Right lobe of liver (tissue), 6 donors: ENCODE measurements at regions not wholly inside any gene's neighbourhood (a gene's known extent, or its start where the extent isn't known, plus 50 kb on each side); places are given as distances from the start of the nearest gene placed in this dataset.

Experiments used
- ATAC-seq, 4 donors: fragments of 200-7000 bp; cut with Tn5 transposase; one replicate each; pipeline ENCODE4 v1.9.1; 2020; ENCODE audit warnings: mild to moderate bottlenecking in 4 of 4, moderate library complexity in 4 of 4
- DNase-seq, 3 donors: peaks; one replicate each; pipeline ENCODE4 v3.0.0-alpha.2; 2020
- H3K27ac ChIP-seq, 3 donors: fragments of 200-600 bp; one replicate each; pipeline ENCODE4 v1.8.0; 2022
- H3K27me3 ChIP-seq, 2 donors: fragments of 200-600 bp; one replicate each; pipeline ENCODE4 v1.8.0; 2022
- H3K36me3 ChIP-seq, 4 donors: fragments of 200-600 bp; sonication (generic) in 1 of 4; one replicate each; pipeline versions ENCODE4 v1.5.1 to v1.8.0; 2017 to 2022; ENCODE audit warnings: control low read depth in 1 of 4
- H3K4me1 ChIP-seq, 4 donors: fragments of 200-600 bp; sonication (generic) in 1 of 4; one replicate each; pipeline versions ENCODE4 v1.5.1 to v1.8.0; 2017 to 2022; ENCODE audit warnings: control low read depth in 1 of 4
- H3K4me3 ChIP-seq, 3 donors: fragments of 200-600 bp; one replicate each; pipeline ENCODE4 v1.8.0; 2022
- H3K9me3 ChIP-seq, 4 donors: fragments of 200-600 bp; sonication (generic) in 1 of 4; one replicate each; pipeline versions ENCODE4 v1.5.1 to v1.8.0; 2017 to 2022; ENCODE audit warnings: control low read depth in 1 of 4
- CTCF ChIP-seq, 4 donors: fragments of 200-600 bp in 3 of 4; fragments of 450-650 bp in 1 of 4; IDR thresholded peaks; one replicate each; pipeline versions ENCODE4 v1.5.1 to v1.8.0; 2016 to 2022; ENCODE audit warnings: antibody characterized with exemption in 4 of 4, mild to moderate bottlenecking in 2 of 4
- POLR2A ChIP-seq: fragments of 450-650 bp; IDR thresholded peaks from one replicate; pipeline ENCODE4 v1.6.1; 2017; ENCODE audit warnings: antibody characterized with exemption, mild to moderate bottlenecking
- WGBS: methylation state at CpG from one replicate; pipeline ENCODE4 v1.1.6; 2018; ENCODE audit warnings: low coverage, low lambda C conversion rate; ENCODE audit not compliant: insufficient coverage; ENCODE audit errors: missing lambda C conversion rate; 5-methylcytosine and 5-hydroxymethylcytosine counted together
- intact Hi-C, 2 donors: fragments of 100-400 bp; cut with DNase I; formaldehyde crosslinking; loops; one replicate each; pipeline versions ENCODE4 v1.11.2 to v1.14.1; 2022
- donor health status: DM: no; HTN: yes; CAD: no.
- donor health status: DM: no; HTN: no; CAD: no.
- donor health status: DM: no; HTN: no; CAD: no.
- donor health status: DM: no; HTN: yes; CAD: no.
- donor health status: DM: no; HTN: yes; CAD: no.

GRCh38 chr4:125112536-125112935 lies 202.2 kb upstream of the FAT4 start:
- no peaks in the 10 kb centered on the region for H3K9me3 ChIP-seq
- H3K27ac ChIP-seq = no peak overlapping the region
- WGBS = 68% methylated on average over 3 of the region's 3 CpGs
- DNase-seq = no peak
- no peaks in the 10 kb centered on the region for H3K4me1 ChIP-seq
- no peaks in the 10 kb centered on the region for H3K36me3 ChIP-seq
- intact Hi-C loops = no loop called here
- no peak for ATAC-seq
- TF ChIP-seq CTCF (IDR thresholded peaks at IDR 0.05) = no peak
- no peak for TF ChIP-seq POLR2A
- H3K4me3 ChIP-seq = no peak overlapping the region
- H3K27me3 ChIP-seq = no peaks in the 10 kb centered on the region

- Histone ChIP-seq H3K36me3 (no peaks in the 10 kb centered on the region), H3K9me3 (no peaks in the 10 kb centered on the region), H3K4me1 (no peaks in the 10 kb centered on the region), H3K27me3 (no peaks in the 10 kb centered on the region), H3K27ac (no peak overlapping the region), H3K4me3 (no peak overlapping the region)
- WGBS = 54% methylated on average over 3 of the region's 3 CpGs
- TF ChIP-seq CTCF (IDR thresholded peaks at IDR 0.05) (no peak), POLR2A (no peak)
- no peak for DNase-seq
- intact Hi-C loops = no loop called here
- no peak for ATAC-seq
Observed at GRCh38 chr4:125111323-125111722, 203.4 kb upstream of the FAT4 start.

- Histone ChIP-seq H3K27me3 (no peaks in the 10 kb centered on the region), H3K4me1 (no peaks in the 10 kb centered on the region), H3K36me3 (no peaks in the 10 kb centered on the region), H3K4me3 (no peak overlapping the region), H3K27ac (no peak overlapping the region), H3K9me3 (no peaks in the 10 kb centered on the region)
- no peak for ATAC-seq
- intact Hi-C loops = no loop called here
- no peak for TF ChIP-seq CTCF (IDR thresholded peaks at IDR 0.05)
- TF ChIP-seq POLR2A = no peak
- DNase-seq = no peak
- WGBS = 44% methylated on average over 2 of the region's 2 CpGs
Observed at GRCh38 chr4:125105561-125105960, 209.2 kb upstream of the FAT4 start.

- no peaks in the 10 kb centered on the region for H3K27me3 ChIP-seq
- DNase-seq = no peak
Observed at GRCh38 chr4:125104616-125105015, 210.1 kb upstream of the FAT4 start.

More at GRCh38 chr4:125104616-125105015, 210.1 kb upstream of the FAT4 start:
- Histone ChIP-seq H3K36me3 (no peaks in the 10 kb centered on the region), H3K4me3 (no peak overlapping the region), H3K9me3 (no peaks in the 10 kb centered on the region), H3K27ac (no peak overlapping the region), H3K4me1 (no peaks in the 10 kb centered on the region)
- no peak for ATAC-seq
- intact Hi-C loops = no loop called here
- TF ChIP-seq POLR2A (no peak), CTCF (IDR thresholded peaks at IDR 0.05) (no peak)
- 82% methylated on average over 2 of the region's 2 CpGs for WGBS
